ENCODE measurements at regions not wholly inside any gene's neighbourhood (a gene's known extent, or its start where the extent isn't known, plus 50 kb on each side); places are given as distances from the start of the nearest gene placed in this dataset.
A peak's percentile ranks its signal among the peaks of the same experiment; 100 is the strongest.

DNA sequence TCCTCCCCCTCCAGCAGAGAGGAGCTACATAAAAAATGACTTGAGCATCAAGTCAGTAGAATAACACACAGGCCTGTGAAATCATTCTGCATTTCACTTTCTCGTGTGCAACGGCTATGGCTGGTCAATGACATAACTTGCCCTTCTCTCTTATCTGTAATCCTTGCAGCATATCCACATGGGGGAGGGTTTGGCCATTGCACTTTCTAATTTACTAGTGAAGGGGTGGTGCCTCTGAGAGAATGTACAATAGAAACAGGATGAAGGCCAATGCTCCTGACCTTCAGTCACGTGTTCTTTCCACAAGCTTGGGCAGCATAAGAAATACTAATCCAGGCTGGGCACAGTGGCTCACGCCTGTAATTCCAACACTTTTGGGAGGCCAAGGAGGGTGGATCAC is 641.0 kb upstream of the ARGLU1 start:
- TF ChIP-seq, protein P1, sequence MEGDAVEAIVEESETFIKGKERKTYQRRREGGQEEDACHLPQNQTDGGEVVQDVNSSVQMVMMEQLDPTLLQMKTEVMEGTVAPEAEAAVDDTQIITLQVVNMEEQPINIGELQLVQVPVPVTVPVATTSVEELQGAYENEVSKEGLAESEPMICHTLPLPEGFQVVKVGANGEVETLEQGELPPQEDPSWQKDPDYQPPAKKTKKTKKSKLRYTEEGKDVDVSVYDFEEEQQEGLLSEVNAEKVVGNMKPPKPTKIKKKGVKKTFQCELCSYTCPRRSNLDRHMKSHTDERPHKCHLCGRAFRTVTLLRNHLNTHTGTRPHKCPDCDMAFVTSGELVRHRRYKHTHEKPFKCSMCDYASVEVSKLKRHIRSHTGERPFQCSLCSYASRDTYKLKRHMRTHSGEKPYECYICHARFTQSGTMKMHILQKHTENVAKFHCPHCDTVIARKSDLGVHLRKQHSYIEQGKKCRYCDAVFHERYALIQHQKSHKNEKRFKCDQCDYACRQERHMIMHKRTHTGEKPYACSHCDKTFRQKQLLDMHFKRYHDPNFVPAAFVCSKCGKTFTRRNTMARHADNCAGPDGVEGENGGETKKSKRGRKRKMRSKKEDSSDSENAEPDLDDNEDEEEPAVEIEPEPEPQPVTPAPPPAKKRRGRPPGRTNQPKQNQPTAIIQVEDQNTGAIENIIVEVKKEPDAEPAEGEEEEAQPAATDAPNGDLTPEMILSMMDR (conservative IDR thresholded peaks at IDR 0.05; ENCODE audit: low read depth, low read length): no peak
- Histone ChIP-seq H3K4me1 (ENCODE audit: low read depth, poor library complexity, severe bottlenecking) (no peaks in the 10 kb centered on the region), H4K20me1 (ENCODE audit: insufficient read depth) (no peaks in the 10 kb centered on the region), H3K27ac (no peak overlapping the region), H3K36me3 (ENCODE audit: insufficient read depth) (no peaks in the 10 kb centered on the region), H3K9ac (no peak overlapping the region), H3K4me3 (IDR thresholded peaks at IDR 0.05; ENCODE audit: insufficient read depth, low read depth, low read length) (no peak overlapping the region), H3K4me2 (no peak overlapping the region), H2AFZ (ENCODE audit: low read depth) (no peak overlapping the region), H3K27me3 (ENCODE audit: insufficient read depth, low read depth) (no peaks in the 10 kb centered on the region), H3K79me2 (ENCODE audit: insufficient read depth, low read depth) (no peaks in the 10 kb centered on the region)

DNA sequence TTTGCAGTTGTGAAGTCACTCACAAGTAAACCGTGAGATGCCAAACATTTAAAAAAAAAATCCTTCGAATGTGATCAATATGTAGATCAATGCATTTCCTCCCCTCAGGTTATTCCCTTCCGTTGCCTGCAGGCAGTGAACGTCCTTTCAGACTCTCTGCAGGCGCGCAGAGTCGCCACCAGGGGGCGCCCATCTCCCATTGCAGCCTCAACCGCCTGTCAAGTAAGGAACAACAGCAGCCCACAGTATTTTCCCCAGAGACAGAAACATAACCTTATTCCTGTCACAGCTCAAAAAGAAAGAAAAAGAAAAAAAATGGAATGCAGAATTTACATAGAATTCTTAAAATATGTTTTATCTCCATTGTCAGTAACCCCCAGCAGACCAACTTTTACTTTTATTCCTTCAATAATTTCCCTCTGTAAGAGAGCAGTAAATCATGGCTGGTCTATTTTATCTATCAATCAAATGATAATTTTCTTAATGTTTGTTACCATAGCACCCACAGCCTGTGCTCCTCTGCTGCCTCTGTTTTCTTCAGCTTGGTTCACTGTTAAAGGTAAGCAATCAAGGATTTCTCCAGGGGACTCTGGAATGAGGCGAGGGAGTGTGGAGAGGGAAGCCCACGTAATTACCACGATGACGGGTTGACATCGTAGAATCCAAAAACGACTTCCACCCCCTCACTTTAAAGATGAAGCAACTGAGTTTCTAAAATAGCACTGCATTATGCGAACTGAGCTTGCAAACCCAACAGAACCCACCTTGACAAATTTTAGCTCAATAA is 637.6 kb upstream of the ARGLU1 start:
- Histone ChIP-seq H3K4me3 (IDR thresholded peaks at IDR 0.05; ENCODE audit: insufficient read depth, low read depth, low read length) (no peak overlapping the region), H3K79me2 (ENCODE audit: insufficient read depth, low read depth) (no peaks in the 10 kb centered on the region), H3K4me2 (no peak overlapping the region), H3K4me1 (ENCODE audit: low read depth, poor library complexity, severe bottlenecking) (no peaks in the 10 kb centered on the region), H3K9ac (no peak overlapping the region), H4K20me1 (ENCODE audit: insufficient read depth) (no peaks in the 10 kb centered on the region), H2AFZ (ENCODE audit: low read depth) (no peak overlapping the region), H3K27me3 (ENCODE audit: insufficient read depth, low read depth) (no peaks in the 10 kb centered on the region), H3K27ac (no peak overlapping the region), H3K36me3 (ENCODE audit: insufficient read depth) (no peaks in the 10 kb centered on the region)
- TF ChIP-seq, protein P1 (conservative IDR thresholded peaks at IDR 0.05; ENCODE audit: low read depth, low read length): peak; percentile 86

DNA sequence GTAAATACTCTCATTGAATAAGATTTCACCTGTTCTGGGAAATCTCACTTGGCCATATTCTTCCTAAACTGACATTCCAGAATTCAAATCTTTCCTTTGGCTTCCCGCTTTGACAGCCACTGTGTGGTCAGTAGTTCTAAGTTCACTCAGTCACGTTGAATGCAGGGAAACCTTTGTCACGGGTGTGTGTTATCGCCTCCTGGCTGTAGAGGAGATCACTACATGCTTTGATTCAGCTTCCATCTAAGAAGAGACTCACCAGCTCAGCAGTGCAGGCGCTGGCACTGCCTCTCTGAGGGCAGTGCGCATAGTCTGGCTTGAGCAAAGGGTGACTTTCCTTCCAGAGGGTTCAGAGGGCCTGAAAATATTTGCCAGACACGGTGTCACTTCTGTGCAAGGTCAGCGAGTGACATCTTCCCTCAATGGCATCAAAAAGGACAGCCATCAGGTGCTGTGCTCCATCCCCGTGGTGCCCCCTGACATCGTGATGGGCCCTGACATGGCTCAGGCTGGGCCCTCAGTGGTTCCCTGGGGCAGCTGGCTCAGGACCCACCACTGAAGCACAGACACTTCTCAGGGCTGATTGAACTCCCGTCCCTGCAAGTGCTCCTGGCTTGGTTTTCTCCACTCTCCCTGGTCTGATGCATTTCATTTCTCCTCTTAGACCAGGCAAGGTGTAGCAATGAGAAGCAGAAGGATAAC is 635.4 kb upstream of the ARGLU1 start:
- no peak overlapping the region for H3K4me2 ChIP-seq

DNA sequence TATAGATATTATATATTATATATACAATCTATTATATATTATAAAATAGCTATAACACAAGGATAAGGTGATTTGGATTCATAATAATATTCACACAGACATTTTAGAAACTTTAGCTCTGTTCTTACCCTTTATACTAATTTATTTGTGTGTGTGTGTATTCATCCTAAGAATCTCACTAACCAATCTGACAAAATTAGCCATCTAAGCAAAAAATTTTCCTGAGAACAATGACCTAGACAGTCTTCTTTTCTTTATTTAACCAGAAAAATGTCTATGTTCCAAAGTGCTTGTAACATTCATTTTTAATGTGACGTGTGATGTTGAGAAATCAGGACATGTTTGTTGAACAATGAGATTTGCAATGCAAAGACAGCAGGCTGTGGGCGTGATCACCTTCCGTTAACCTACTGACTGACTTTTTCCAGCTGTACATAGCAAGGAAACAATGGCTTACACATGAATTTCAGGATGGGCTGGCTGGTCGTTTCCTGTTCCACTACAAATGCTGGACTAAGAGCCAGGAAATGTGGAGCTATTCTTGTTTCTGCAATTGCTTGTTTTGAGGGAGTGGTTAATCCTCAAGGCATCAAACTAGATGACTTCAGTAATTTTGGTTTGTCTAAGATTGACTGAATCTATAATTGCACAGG is 634.6 kb upstream of the ARGLU1 start:
- Histone ChIP-seq H3K9ac (no peak overlapping the region), H3K27ac (no peak overlapping the region), H3K79me2 (ENCODE audit: insufficient read depth, low read depth) (no peaks in the 10 kb centered on the region), H3K36me3 (ENCODE audit: insufficient read depth) (no peaks in the 10 kb centered on the region), H4K20me1 (ENCODE audit: insufficient read depth) (no peaks in the 10 kb centered on the region), H2AFZ (ENCODE audit: low read depth) (no peak overlapping the region), H3K27me3 (ENCODE audit: insufficient read depth, low read depth) (no peaks in the 10 kb centered on the region), H3K4me3 (IDR thresholded peaks at IDR 0.05; ENCODE audit: insufficient read depth, low read depth, low read length) (no peak overlapping the region), H3K4me1 (ENCODE audit: low read depth, poor library complexity, severe bottlenecking) (no peaks in the 10 kb centered on the region), H3K4me2 (no peak overlapping the region)
- TF ChIP-seq, protein P1 (conservative IDR thresholded peaks at IDR 0.05; ENCODE audit: low read depth, low read length): no peak

More for the DNA sequence above, 635.4 kb upstream of the ARGLU1 start:
- TF ChIP-seq, protein P1 (conservative IDR thresholded peaks at IDR 0.05; ENCODE audit: low read depth, low read length): no peak
- H3K79me2 ChIP-seq (ENCODE audit: insufficient read depth, low read depth): no peaks in the 10 kb centered on the region
- no peaks in the 10 kb centered on the region for H3K36me3 ChIP-seq (ENCODE audit: insufficient read depth)
- no peak overlapping the region for H3K4me3 ChIP-seq (IDR thresholded peaks at IDR 0.05; ENCODE audit: insufficient read depth, low read depth, low read length)
- H3K4me1 ChIP-seq (ENCODE audit: low read depth, poor library complexity, severe bottlenecking): no peaks in the 10 kb centered on the region
- H2AFZ ChIP-seq (ENCODE audit: low read depth): no peak overlapping the region
- no peak overlapping the region for H3K9ac ChIP-seq
- no peak overlapping the region for H3K27ac ChIP-seq
- H3K27me3 ChIP-seq (ENCODE audit: insufficient read depth, low read depth): no peaks in the 10 kb centered on the region
- no peaks in the 10 kb centered on the region for H4K20me1 ChIP-seq (ENCODE audit: insufficient read depth)

Data from KMS-11 (cell line).